ENCODE measurements at regions not wholly inside any gene's neighbourhood (a gene's known extent, or its start where the extent isn't known, plus 50 kb on each side); places are given as distances from the start of the nearest gene placed in this dataset.

- TF ChIP-seq, protein P1, sequence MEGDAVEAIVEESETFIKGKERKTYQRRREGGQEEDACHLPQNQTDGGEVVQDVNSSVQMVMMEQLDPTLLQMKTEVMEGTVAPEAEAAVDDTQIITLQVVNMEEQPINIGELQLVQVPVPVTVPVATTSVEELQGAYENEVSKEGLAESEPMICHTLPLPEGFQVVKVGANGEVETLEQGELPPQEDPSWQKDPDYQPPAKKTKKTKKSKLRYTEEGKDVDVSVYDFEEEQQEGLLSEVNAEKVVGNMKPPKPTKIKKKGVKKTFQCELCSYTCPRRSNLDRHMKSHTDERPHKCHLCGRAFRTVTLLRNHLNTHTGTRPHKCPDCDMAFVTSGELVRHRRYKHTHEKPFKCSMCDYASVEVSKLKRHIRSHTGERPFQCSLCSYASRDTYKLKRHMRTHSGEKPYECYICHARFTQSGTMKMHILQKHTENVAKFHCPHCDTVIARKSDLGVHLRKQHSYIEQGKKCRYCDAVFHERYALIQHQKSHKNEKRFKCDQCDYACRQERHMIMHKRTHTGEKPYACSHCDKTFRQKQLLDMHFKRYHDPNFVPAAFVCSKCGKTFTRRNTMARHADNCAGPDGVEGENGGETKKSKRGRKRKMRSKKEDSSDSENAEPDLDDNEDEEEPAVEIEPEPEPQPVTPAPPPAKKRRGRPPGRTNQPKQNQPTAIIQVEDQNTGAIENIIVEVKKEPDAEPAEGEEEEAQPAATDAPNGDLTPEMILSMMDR (IDR thresholded peaks at IDR 0.05) = no peak
- no peak for TF ChIP-seq POLR2A (IDR thresholded peaks at IDR 0.05)
Observed at GRCh38 chr7:17500736-17501135, 202.3 kb downstream of the AHR start.
